HG03135 (cell line): ENCODE measurements at regions not wholly inside any gene's neighbourhood (a gene's known extent, or its start where the extent isn't known, plus 50 kb on each side); places are given as distances from the start of the nearest gene placed in this dataset.

ENCODE experiments used
- ATAC-seq: cut with Tn5 transposase; IDR thresholded peaks from one replicate; pipeline ENCODE4 v1.9.1; 2021; ENCODE audit warnings: mild to moderate bottlenecking, moderate library complexity; ENCODE audit not compliant: unreplicated experiment

DNA sequence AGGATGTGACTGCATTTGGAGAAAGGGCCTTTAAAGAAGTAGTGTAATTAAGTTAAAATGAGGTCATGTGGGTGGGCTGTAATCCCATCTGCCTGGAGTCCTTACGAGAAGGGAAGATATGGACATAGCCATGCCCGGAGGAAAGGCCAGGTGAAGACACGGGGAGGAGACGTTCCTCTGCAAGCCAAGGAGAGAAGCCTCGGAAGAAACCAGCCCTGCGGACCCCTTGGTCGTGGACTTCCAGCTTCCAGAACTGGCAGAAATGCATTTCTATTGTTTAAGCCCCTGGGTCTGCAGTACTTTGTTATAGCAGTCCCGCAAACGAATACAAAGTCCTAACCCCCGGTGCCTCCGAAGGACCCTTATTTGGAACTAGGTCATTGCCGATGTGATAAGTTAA lies 87.6 kb upstream of the TAF1B start:
- ATAC-seq: no peak

DNA sequence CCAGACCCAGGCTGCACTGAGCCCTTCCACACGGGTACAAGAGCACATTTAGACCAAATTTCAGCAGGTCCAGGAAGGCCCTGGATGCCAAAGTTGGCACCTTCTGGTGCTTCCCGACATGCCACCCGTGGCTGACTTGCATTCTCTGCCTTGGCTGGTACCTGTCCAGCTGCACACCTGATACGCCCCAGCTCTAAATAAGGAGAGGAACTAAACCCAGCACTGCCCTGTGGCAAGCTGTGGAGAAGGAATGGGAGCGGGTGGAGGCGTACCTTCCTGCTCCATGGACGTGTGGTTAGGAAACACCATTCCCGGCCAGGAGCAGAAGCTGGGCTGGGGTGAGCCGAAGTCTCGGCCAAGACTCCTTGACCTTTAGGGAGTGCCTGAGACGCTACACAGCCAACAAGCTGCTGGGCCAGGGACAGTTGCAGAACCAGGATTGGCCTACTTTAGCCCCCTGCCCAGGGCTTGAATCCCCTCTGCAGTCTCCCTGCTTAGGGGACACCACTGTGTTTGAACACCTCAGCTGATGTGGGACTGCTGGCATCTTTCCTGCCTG lies 86.5 kb upstream of the TAF1B start:
- no peak for ATAC-seq

DNA sequence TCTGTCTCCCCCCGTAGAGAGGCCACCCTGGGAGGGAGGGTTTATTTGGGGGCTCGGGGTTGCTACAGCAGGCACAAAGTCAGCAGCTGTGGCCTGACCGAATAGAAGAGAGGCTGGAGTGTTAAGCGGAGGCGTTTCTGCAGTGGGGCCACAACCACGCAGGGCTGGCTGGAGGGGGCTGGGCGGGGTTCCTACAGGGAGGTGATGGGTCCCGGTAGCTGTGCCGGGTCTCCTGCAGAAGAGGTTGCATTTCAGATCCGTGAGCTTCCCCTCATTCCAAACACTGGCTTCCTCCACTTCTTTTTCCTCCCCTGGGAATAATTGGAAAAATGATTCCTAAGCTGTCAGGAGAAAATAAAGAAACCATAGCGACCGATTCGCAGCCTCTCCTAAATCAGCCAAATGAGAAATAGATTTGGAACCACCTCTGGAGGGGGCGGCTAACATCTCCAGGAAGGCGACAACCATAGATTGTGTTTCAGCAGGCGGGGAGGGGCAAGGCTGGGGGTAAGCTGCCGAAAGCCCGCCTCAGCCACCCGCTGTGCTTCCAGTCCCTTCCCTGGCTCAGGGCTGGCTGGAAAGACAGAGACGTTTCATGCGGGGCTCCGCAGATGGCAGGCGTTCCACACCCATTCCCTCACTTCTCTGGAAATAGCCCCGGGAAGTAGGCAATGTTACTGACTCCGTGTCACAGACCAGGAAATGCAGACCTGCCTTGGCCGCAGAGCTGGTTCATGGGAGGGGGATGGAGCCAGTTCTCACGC lies 85.6 kb upstream of the TAF1B start:
- no peak for ATAC-seq

DNA sequence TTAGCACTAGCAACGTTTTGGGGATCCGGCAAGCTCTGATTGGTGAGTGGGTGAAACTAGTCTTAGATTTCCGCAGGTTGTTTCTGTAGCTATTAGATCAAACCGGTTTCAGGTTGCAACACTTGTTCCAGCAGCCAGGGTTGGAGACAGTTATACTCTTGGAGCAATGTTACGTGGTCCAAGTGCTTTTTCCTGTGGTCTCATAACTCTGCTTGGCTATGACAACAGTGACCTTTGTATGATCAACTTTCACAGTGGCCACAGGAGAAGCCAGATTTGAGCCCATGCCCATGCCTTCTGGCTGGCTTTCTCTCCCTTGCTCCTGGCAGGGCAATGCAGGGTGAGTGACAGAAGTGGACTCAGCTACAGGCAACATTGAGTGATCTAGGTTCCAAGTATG lies 84.5 kb upstream of the TAF1B start:
- ATAC-seq: no peak

DNA sequence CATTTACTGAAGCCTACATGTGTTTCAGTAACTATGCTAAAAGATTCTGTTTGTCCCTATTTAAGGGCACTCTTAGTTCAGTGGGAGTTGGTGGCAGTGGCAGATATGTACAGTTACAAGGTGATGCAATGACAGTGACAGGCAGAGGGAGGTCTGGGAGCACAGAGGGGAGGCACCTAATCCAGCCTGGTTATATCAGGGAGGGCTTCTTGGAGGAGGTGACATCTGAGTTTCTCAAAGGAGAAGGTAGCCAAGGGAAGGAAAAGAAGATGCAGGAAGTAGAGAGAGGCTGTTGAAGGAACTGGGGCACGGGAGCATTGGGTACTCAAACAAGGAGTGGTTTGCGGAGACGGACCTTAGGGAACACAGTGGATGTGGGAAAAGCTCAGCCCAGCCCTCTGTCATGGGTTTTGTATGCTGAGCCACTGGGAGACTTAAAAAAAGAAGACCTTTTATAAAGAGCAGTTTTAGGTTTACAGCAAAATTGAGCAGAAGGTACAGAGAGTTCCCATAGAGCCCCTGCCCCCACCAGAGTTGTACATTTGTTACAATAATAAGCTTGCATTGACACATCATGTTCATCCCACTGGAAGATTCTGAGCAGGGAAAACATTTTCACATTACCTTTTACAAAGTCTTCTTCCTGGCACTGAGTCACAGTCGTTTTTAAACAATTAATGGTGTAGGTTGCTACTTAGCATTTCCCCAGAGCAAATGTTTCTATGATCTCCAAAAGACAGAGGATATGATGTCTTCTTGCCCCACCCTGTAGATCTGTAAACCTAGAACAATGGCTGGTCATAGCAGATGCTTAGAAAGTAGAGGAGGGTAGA lies 83.0 kb upstream of the TAF1B start:
- no peak for ATAC-seq

DNA sequence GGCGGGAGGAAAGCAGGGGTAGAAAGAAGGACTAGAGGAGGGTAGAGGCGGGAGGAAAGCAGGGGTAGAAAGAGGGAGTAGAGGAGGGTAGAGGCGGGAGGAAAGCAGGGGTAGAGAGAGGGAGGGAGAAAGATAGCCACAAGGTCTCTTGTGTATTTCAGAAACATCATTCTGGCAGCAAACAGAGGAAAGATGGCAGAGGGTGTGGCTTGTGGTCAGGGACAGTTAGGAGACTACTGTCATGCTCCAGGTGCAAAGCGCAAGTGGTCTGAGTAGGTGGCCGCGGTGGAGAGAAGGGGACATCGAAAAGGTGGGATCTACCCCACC lies 82.4 kb upstream of the TAF1B start:
- ATAC-seq: no peak

DNA sequence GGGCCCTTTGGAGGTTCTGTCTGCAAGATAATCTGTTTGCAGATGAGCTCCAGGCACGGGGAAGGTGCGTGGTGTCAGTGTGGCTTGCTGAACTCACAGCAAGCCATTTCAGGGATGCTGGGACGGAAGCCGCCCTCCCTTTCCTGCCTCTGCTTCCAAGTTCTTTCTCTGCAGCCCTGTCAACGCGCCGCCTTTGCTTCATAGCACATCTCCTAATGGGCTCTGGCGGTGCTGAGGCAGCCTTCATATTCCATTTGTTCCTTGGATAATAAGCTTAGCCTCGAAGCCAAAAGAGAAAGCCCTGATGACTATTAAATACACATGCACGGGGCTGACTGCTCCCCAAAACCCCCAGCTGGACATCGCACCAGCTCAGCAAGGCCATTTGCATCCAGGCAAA lies 81.7 kb upstream of the TAF1B start:
- no peak for ATAC-seq

DNA sequence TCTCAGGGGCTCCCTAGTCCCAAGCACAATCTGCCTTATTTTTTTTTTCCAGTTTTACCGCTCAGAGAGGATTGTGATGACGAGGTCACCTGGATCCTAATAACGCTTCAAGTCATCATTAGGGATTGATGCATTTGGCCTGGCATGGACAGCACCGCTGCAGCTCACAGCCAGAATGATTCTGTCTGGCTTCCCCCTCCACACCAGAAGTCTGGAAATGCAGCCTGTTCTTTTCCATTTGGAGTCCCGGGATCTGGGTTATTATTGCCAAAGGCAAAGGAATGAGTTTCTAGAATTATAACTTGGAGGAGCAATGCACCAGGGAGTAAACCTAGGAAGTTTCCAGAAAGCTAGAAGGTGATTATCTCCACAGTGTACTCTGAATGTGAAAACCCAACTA lies 81.1 kb upstream of the TAF1B start:
- no peak for ATAC-seq

DNA sequence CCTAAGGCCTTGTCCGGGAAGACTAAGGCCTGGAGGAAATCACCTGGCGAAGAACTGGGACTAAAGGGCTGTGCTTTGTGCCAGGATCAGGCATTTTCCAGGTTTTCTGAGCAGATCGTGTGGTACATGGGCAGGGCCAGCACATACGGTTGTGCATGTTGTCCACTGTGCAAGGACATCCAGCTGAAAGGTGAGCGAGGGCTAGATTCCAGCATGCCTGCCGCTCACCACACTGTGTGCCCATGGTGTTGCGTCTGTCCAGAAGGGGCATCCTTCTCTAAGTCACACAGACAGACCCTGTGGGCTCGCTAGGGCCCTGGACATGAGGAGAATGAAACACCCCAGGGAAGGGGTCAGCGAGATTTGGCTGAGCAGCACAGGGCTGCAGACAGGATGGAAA lies 80.3 kb upstream of the TAF1B start:
- ATAC-seq: no peak

DNA sequence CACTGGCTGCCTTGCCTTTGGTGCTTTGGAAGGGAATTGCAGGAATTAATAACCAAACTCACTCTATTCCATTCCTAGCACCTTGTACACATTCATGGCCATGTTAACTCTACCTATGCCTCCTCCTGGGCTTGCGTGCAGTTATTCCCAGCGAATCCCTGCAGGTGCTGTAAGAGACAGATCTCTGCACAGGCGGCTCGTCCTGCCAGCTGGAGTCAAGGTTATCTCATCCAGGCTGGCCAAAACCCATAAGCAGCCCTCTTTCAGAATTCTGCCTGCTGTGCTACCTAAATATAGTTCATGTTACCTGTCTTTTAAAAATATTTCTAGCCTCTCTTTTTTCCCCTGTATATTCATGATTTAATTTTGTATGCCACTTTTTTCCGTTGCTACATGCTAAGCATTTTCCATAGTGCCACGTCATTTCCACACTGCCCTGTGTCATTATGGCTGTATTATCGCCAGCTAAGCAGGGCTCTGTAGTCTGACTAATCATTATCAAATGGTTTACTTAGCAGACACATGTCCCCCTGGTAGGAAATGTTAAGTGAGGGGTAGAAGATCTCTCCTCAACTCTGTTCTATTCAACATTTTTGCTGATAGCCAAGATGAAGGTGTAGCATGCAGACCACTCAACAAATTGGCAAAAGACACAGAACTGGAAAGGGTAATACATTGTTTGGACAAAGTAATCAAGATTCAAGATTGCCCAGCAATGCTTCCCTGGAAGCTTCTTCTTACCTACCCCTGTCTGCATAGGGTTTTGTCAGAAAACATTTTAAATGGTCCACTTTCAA lies 79.7 kb upstream of the TAF1B start:
- no peak for ATAC-seq

DNA sequence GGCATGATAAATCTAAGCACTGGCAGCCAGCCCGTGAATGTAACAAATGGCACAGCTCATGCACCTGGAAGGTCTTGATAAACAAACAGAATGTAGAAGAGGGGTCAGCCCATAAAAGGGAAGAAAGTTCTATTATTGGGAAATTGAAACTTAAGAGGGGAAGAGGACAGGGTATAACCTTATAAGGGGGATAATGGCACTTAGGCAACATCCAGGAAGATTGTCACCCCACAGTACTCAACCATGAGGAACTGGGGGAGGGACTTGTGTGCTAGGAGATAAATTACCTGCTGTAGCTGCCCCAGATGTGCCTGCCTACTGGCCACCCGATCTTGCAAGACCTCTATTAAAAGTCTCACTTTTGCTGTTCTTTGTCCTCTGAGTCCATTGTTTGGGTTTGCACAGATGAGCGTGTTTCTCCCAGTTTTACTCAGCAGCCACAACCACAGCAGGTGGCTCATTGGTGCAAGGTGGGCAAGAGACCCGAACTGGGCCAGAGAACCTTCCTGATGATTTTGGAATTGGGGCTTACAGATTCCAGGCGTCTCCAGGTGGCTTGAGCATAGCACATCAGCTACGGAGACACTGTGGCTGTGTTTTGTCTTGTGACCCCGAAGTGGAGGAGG lies 79.0 kb upstream of the TAF1B start:
- no peak for ATAC-seq

DNA sequence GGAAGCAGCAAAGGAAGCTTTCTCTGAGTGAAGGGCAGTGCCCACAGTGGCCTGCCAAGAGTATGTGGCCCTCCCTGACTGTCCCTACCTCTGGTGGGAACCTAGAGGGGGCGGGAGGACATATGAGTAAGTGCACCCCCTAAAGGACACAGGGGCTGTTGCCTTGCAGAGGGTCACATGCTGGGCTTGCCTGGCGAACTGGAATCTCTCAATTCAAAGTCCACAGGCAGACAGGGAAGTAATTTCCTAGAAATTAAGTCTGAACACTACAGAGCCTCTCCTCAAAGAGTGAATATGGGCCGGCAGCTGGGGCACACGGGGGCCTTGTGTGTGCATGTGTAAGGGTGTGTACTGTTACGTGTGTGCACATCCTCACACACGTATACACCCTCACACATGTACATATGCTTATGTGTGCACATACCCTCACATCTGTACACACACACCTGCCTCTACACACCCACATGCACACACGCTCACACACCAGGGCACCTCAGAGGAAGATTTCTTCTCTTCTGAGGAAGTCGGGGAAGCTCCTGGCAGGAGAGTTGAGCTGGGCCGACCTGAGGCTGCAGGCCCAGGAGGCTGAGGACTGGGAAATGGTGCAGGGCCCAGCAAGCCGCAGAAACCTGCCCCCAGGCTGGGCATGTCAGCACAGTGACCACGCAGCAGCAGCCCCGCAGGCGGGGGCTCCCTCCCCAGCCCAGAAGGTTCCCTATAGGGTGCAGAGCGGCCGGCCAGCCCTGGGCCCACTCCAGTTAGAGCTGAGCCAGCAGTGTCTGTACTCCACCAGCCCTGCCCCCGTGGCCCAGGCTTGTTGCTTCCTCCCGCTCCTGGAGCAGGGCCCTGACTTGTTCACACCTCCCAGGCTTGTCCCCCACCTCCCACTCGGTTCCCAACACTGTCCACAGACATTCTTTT lies 77.4 kb upstream of the TAF1B start:
- no peak for ATAC-seq

DNA sequence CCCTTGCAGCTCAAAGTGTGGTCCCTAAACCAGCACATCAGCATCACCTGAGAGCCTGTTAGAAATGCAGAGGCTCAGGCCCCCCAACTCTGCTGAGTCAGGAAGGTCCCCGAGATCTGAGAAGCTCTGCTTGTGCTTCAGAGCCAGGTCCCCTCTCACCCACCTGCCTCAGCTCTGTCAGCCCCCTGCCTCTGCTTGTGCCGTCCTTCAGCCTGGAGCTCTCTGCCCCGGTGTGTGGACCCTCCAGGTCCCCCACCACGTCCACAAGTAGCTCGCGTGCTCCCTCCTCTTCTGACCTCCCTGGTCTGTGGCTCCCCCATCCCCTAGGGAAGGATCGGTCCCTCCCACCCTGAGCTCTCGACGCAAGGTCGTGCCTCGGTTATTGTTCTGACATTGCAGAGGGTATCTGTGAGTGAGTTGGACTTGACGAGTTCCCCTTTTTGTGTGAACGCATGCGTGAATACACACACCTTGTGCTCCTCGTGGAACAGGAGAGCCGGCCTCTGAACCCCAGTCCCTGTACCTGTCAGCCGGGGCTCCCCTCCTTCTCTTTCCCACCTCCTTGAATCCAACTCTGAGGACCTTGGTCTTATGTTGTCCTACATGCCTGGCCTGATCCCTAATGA lies 75.5 kb upstream of the TAF1B start:
- no peak for ATAC-seq

DNA sequence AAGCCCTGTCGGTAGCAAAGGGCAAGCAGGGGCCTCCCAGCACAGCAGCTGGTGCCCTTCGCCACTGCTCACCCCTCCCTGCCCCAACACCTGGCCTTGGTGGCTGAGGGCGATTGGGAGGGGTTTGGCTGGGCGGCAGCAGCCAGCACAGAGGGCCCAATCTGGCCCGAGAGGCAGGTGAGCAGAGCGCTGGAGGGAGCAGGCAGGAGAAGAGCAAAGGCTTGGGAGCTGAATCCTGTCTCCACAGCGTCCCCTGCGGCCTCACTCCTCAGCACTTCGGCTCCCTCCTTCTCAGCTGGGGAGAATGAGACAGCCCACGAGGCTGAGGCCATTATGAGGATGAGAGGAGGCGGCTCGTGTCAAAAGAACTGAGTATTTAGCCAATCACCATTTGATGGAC lies 74.9 kb upstream of the TAF1B start:
- no peak for ATAC-seq

DNA sequence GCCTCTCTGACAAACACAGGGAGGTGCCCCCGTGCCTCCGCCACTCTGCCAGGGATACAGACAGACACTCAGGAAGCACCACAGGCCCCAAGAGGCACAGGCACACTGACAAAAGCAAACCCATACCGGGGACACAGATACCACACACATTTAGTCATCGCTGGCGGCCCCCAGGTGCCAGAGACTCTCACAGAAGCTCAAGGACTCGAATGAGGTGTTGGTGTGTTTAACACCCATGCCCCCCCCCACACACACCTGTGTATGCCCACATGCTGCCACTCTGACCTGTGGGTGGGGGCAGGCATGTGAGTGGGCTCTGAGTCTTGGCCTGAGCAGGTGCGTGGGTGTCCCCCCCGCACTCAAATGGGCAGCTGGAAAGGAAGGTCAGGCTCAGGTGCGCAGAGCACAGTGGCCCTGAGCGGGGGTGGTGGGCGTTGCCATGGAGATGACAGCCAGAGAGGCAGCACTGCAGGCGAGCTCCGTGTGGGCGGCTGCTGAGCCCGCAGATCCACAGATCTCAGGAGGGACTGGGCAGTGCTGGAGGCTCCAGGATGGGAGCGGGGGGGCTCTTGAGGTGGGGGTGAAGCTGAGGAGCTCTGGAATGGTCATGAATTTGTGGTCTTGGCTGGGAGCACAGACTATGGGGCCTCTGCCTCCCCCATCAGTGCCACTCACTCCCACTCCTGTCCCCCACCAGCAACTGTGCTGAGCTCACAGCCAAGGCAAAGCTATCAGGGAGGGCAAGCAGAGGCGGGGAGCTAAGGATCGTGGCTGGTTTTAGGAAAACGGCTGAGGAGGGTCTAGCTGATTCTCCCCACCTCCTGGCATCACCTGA lies 73.9 kb upstream of the TAF1B start:
- ATAC-seq: no peak

DNA sequence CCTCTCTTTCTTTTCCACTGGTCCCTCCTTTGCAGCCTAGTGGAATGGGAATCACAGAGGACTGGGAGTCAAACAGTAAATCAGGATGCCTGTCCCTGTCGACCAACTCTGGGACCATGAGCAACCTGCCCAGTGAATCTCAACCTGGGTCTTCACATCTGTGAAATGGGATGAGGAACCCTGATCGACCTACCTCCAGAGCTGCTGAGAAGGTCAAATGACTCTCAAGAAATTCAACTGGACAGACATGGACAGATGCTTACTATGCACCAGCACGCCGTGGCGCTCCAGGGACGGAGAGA lies 73.3 kb upstream of the TAF1B start:
- ATAC-seq: no peak

DNA sequence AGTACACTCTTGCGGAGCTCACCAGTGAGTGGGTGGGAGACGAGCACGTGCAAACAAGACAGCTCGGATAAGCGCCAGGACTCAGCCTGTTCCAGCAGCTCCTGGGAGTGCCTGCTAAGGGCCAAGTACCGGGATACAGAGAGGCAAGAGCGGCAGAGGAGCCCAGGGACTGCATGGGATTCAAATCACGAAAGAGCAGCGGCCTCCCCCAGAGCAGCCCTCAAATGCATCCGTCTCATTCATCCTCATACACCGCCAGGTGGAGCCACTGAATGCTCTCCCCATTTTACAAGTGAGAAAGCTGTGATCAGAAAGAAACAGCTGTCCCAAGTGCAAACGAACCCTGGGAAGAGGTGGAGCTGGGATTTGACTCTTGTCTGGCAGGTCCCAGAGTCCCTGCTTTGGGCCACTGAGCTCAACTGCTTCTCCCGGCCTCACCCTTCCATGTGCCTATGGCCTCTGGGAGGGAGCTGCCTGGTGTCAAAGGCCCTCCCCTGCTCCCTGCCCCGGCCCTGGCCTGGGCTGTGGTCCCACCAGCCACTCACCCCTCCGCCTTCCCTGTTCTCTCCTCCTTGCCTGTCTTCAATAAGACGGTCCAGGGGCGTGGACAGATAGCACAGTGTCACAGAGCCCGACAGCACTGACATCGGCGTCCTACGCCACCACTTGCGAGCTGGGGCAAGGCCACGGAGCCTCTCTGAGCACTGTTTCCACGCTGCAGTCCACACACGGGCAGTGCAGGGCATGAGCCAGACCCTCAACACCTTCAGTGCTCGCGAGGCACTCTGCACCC lies 72.8 kb upstream of the TAF1B start:
- no peak for ATAC-seq

DNA sequence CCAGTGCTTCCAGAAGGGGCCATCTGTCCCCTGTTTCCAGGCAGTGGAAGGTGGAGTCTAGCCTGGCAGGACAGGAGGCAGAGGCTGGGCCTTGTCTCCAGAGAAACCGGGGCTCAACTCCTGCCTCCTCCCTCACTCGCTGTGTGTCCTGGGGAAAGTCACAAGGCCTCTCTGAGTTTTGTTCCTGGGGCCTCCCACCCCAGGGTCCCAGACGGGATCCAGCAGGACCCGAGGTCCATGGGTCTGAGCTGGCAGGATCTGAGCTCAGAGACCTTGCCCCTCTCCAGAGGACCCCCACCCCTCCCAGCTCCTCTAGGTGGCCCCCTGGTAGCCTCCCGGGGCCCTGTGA lies 72.2 kb upstream of the TAF1B start:
- no peak for ATAC-seq
